HG03460 (cell line): ENCODE measurements at regions not wholly inside any gene's neighbourhood (a gene's known extent, or its start where the extent isn't known, plus 50 kb on each side); places are given as distances from the start of the nearest gene placed in this dataset.
A peak's percentile ranks its signal among the peaks of the same experiment; 100 is the strongest.
"Not testable (repeated sequence)": the region's sequence is repeated elsewhere in the genome, so short reads cannot be mapped to it uniquely, and the experiment has no call there.

ENCODE experiments used
- ATAC-seq: cut with Tn5 transposase; IDR thresholded peaks from one replicate; pipeline ENCODE4 v1.9.1; 2021; ENCODE audit not compliant: unreplicated experiment

DNA sequence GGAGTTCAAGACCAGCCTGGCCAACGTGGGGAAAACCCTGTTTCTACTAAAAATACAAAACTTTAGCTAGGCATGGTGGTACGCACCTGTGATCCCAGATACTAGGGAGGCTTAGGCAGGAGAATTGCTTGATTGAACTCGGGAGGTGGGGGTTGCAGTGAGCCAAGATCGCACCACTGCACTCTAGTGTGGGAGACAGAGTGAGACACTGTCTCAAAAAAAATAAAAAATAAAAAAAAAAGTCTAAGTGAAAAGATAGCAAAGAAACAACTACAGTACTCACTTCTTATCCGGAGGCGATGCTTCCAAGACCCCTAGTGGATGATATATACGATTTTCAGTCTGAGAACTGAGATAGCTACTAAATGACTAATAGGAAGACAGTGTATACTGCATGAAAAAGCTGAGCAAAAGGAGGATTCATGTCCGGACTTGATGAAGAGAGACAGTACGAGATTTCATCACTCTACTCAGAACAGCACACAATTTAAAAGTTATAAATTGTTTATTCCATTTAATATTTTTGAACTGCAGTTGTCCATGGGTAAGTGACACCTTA lies 138.7 kb upstream of the GOLGA6L6 start:
- not testable (repeated sequence) for ATAC-seq

GRCh38 chr15:20672470-20672869 lies 130.9 kb upstream of the GOLGA6L6 start:
- no peak for ATAC-seq

DNA sequence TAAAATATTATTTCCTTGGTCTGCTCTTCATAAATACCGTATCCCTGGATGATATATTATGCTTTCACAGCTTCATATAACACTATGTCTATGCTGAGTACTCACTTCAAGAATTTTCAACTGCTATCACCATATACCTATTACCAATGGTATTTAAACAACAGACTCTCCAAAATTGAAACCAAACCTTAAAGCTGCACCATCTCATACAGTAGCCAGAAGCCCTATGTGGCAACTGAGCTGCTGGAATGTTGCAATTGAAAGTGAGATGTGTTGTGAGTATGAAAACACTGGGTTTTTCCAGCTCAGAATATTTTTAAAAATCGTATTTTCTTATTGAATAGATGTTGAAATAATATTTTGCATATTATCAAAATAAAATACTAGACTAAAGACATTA lies 130.1 kb upstream of the GOLGA6L6 start:
- no peak for ATAC-seq

- ATAC-seq, result not testable (repeated sequence)
These were observed 124.8 kb upstream of the GOLGA6L6 start for GRCh38 chr15:20666410-20666809.

- no peak for ATAC-seq
These were observed 124.1 kb upstream of the GOLGA6L6 start for GRCh38 chr15:20665653-20666052.

DNA sequence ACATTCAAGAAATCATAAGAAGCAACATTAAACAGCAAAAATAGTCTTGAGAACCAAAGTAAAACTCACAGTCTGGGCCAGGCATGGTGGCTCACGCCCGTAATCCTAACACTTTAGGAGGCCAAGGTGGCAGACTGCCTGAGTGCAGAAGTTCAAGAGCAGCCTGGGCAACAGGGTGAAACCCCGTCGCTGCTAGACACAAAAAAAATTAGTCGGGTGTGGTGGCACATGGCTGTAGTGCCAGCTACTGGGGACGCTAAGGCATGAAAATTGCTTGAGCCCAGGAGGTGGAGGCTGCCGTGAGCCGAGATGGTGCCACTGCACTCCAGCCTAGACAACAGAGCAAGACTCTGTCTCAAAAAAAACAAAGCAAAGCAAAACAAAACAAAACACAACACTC lies 117.7 kb upstream of the GOLGA6L6 start:
- ATAC-seq, result no peak

DNA sequence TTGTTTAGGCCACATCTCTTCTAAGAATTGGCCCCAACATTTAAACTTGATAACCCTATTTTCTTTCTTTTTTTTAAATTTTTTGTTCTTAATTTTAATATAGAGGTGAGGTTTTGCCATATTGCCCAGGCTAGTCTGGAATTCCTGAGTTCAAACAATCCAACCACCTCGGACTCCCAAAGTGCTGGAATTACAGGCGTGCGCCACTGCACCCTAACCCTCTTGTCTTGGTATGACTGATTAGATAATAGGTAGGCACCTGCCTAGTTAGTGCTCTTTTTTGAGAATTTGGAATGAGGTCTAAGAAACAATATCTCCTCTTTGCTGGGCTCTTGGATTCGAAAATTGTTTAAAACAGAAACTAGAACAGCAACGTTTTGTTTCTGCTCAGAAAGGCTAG lies 116.4 kb upstream of the GOLGA6L6 start:
- ATAC-seq, result no peak

- ATAC-seq, result no peak
These were observed 115.5 kb upstream of the GOLGA6L6 start for GRCh38 chr15:20657084-20657483.

DNA sequence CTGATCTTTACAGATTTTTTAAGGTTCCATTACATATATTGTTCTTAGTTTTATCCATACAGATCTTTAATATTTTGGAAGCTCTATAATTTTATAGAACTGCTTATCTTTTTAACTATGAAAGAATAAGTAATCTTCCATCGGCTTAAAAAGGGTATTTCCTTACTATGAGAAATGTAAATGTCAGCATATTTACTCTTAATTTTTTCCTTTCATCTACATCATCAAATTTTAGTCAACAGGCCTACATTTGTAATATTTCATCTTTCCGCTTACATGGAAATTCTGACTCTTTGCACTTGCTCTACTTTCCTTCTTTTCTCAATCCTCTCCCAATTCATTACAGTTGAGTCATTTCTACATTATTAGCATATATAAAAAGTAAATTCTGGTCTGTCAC lies 111.3 kb upstream of the GOLGA6L6 start:
- no peak for ATAC-seq

DNA sequence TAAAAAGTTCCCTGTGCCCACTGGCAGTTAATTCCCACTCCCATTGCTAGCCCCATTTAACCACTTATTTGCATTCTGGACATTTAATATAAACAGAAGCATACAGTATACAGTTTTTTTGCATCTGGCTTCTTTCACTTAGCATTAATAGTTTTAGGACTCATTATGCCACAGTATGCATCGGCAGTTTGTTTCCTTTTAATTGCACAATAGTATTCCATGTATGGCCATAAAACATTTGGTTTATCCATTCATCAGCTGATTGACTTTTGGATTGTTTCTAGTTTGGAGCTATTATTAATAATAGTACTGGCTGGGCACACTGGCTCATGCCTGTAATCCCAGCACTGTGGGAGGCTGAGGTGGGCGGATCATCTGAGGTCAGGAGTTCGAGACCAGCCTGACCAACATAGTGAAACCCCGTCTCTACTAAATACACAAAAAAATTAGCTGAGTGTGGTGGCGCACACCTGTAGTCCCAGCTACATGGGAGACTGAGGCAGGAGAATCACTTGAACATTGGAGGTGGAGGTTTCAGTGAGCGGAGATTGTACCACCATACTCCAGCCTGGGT lies 106.9 kb upstream of the GOLGA6L6 start:
- ATAC-seq, result not testable (repeated sequence)

DNA sequence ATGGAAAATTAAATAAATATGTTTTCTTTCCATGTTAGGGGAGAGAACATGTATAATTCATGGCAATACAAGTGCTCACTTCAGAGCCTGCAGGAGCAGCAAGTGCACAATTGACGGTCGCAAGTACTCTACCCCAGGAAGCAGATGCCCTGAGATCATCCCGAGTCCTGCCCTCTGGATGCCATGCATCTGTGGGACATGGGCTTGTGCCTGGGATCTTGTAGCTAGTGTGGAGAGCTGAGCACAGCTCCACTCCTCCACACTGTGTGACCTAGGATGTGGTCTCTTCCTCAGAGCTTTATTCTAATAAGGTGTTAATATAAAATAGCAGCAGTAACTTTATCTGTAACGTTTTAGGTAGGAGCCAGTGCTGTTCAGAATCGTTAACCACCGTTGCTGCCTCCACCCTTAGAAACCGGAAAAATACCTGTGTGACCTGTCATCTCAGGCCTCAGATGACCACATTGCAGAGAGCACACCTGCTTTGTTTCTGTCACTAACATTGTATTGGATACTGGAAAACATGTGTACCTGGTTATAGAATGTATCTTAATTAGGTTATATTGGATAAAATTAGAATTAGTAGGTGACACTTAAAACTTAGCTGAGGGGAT lies 105.0 kb upstream of the GOLGA6L6 start:
- no peak for ATAC-seq

DNA sequence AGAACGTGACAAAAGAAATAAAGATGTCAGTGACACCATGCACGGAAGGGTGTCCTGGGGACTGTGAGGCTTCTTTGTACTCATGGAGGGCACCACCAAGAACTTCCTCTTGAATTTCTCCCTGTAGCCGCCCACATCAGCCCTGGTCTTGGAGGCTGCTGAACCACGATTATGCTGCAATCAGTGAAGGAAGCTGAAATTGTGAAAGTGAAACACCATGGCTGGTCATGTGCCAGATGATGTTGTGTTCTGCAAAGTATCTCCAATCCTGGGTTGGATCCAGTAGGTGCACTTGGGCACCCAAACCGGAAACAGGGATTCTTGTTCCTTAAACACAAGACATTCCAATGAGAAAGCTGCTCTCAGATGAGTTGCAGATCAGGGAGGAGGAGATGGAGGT lies 104.4 kb upstream of the GOLGA6L6 start:
- peak; percentile 61 for ATAC-seq

- no peak for ATAC-seq
These were observed 103.3 kb upstream of the GOLGA6L6 start for GRCh38 chr15:20644896-20645295.

- no peak for ATAC-seq
These were observed 102.3 kb upstream of the GOLGA6L6 start for GRCh38 chr15:20643829-20644425.

GRCh38 chr15:20643024-20643770 lies 101.6 kb upstream of the GOLGA6L6 start:
- no peak for ATAC-seq

- no peak for ATAC-seq
These were observed 100.6 kb upstream of the GOLGA6L6 start for GRCh38 chr15:20642054-20642767.

DNA sequence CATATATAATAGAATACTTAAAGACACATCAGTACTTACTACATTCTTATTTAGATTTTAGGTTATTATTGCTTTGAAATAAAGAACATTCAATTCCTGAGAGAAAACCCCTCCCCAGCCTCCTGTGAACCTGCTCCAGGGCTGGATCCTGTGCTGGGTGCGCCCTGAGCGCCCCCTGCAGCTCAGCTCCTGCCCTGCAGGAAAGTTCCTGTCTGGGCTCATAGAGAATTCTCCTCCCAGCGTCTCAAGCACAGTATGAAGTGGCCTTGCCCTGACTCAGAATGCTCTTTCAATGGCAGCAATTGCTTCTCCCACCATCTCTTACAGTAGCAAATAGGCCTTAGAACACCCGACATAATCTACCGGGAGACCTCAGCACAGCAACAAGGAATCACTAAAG lies 98.8 kb upstream of the GOLGA6L6 start:
- not testable (repeated sequence) for ATAC-seq

DNA sequence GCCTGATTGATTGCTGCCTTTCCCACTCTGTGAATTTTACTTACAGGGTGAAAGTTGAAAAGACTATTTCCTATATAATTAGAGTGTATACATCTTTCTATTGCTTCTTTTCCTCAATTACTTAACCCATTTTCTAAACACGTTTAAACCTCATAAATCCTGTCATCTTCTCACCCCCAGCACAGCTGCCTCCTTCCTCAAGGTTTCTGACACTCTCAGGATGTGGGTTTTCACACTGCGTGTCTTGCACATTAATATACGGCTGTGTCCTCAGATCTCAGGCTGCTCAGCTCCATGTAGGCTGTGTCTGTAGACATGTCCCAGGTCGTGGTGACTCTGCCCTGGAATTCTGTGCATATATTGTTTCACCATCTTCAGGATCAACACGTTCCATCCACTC lies 97.6 kb upstream of the GOLGA6L6 start:
- not testable (repeated sequence) for ATAC-seq

- ATAC-seq, result not testable (repeated sequence)
These were observed 95.9 kb upstream of the GOLGA6L6 start for GRCh38 chr15:20637499-20637898.

GRCh38 chr15:20629526-20629925 lies 87.9 kb upstream of the GOLGA6L6 start:
- ATAC-seq, result not testable (repeated sequence)

DNA sequence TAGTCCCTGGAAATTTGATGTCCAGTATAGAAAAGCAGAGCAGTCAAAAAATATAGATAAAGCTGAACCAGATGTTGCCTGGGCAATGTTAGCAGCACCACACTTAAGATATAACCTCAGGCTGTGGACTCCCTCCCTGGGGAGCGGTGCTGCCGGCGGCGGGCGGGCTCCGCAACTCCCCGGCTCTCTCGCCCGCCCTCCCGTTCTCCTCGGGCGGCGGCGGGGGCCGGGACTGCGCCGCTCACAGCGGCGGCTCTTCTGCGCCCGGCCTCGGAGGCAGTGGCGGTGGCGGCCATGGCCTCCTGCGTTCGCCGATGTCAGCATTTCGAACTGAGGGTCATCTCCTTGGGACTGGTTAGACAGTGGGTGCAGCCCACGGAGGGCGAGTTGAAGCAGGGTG lies 86.9 kb upstream of the GOLGA6L6 start:
- not testable (repeated sequence) for ATAC-seq
